GM12878 (cell line): ENCODE measurements at regions not wholly inside any gene's neighbourhood (a gene's known extent, or its start where the extent isn't known, plus 50 kb on each side); places are given as distances from the start of the nearest gene placed in this dataset.

Experiments
- ATAC-seq: fragments of 200-7000 bp; cut with Tn5 transposase; 3 replicates; pipeline ENCODE4 v1.9.1; 2020; ENCODE audit warnings: mild to moderate bottlenecking, moderate library complexity
- BruUV-seq: library from RNA; stranded (reverse); fragments of 400-500 nt; replicated peaks from 2 replicates; lab custom pipeline; 2021; lab: Mats Ljungman, UMichigan
- CTCF ChIA-PET: fragments of 300-600 bp; sonication (Branson Sonifier 250); formaldehyde crosslinking; extraction: SDS; loops from one replicate; lab custom pipeline; 2021; ENCODE audit warnings: inconsistent platforms; lab: Yijun Ruan, JAX
- POLR2A ChIA-PET: fragments of 350-600 bp; formaldehyde crosslinking; extraction: SDS; loops from one replicate; lab custom pipeline; 2021; ENCODE audit warnings: inconsistent platforms; lab: Charles Lee
- RAD21 ChIA-PET: fragments of 300-600 bp; sonication (Branson Sonifier 250); formaldehyde crosslinking; loops from one replicate; lab custom pipeline; 2023; ENCODE audit warnings: antibody characterized with exemption; ENCODE audit not compliant: unreplicated experiment; lab: Charles Lee
- SMC1A ChIA-PET: fragments of 300-600 bp; sonication (Branson Sonifier 250); formaldehyde crosslinking; loops from one replicate; lab custom pipeline; 2023; ENCODE audit not compliant: unreplicated experiment, uncharacterized antibody; lab: Charles Lee
- DNase-seq: peaks from one replicate; pipeline ENCODE4 v3.0.0-alpha.2; 2011; ENCODE audit warnings: low read depth, low spot score
- FAIRE-seq: peaks from 3 replicates; lab custom pipeline; 2011; peaks lifted over from hg19 to GRCh38; lab: Jason Lieb, UNC
- H2AFZ ChIP-seq: 2 replicates; pipeline ENCODE4 v1.6.0; 2011; ENCODE audit warnings: low read depth, low read length, control low read depth; ENCODE audit not compliant: control insufficient read depth
- H3K27ac ChIP-seq: 2 replicates; pipeline ENCODE4 v1.5.1; 2011; ENCODE audit warnings: control low read depth; ENCODE audit not compliant: control insufficient read depth, insufficient read depth
- H3K27me3 ChIP-seq, 2 experiments: replicated peaks in 1 of 2; 2 replicates each; pipeline versions ENCODE4 v1.6.0 to v1.6.1; 2011; ENCODE audit warnings: low read length in 1 of 2; ENCODE audit not compliant: control insufficient read depth in 2 of 2, insufficient read depth in 2 of 2
- H3K36me3 ChIP-seq, 2 experiments: 2 replicates each; pipeline ENCODE4 v1.5.1; 2011; ENCODE audit warnings: low read length in 1 of 2; ENCODE audit not compliant: control insufficient read depth in 2 of 2, insufficient read depth in 2 of 2
- H3K4me1 ChIP-seq: 2 replicates; pipeline ENCODE4 v1.6.1; 2011; ENCODE audit warnings: mild to moderate bottlenecking, low read length, moderate library complexity, mixed read lengths; ENCODE audit not compliant: control insufficient read depth, insufficient read depth
- H3K4me2 ChIP-seq: 2 replicates; pipeline ENCODE4 v1.6.0; 2011; ENCODE audit warnings: control low read depth; ENCODE audit not compliant: control insufficient read depth, insufficient read depth
- H3K4me3 ChIP-seq: fragments of 200-600 bp; sonication (generic); 2 replicates; pipeline ENCODE4 v1.5.1; 2016
- H3K79me2 ChIP-seq: 2 replicates; pipeline ENCODE4 v1.6.0; 2011; ENCODE audit warnings: low read length; ENCODE audit not compliant: control insufficient read depth, insufficient read depth
- H3K9ac ChIP-seq: 2 replicates; pipeline ENCODE4 v1.8.0; 2011; ENCODE audit warnings: low read length, control low read depth, mixed read lengths; ENCODE audit not compliant: control insufficient read depth, insufficient read depth
- H3K9me3 ChIP-seq: replicated peaks from 3 replicates; pipeline ENCODE4 v1.5.1; 2011; ENCODE audit warnings: mild to moderate bottlenecking, low read length; ENCODE audit not compliant: control insufficient read depth, insufficient read depth
- H4K20me1 ChIP-seq: 2 replicates; pipeline ENCODE4 v1.6.0; 2011; ENCODE audit not compliant: control insufficient read depth, insufficient read depth
- EGR1 ChIP-seq, 2 experiments: IDR thresholded peaks; 1 replicate in 1 of 2; 2 replicates in 1 of 2; pipeline ENCODE4 v1.6.1; 2011 to 2012; ENCODE audit warnings: low read depth in 2 of 2, low read length in 2 of 2, borderline replicate concordance in 1 of 2, mild to moderate bottlenecking in 1 of 2, moderate library complexity in 1 of 2
- MTA3 ChIP-seq: IDR thresholded peaks from 2 replicates; pipeline ENCODE4 v1.6.1; 2012; ENCODE audit warnings: low read length, inconsistent platforms, borderline replicate concordance
- MYC ChIP-seq: IDR thresholded peaks from 2 replicates; pipeline ENCODE4 v1.6.1; 2011; ENCODE audit warnings: mild to moderate bottlenecking, low read length, moderate library complexity, inconsistent platforms; ENCODE audit not compliant: insufficient read depth, insufficient replicate concordance, insufficient read length, severe bottlenecking
- PAX5 ChIP-seq: IDR thresholded peaks from 2 replicates; pipeline ENCODE4 v1.6.1; 2011; ENCODE audit warnings: low read depth, low read length, borderline replicate concordance
- POU2F2 ChIP-seq: IDR thresholded peaks from 3 replicates; pipeline ENCODE4 v1.6.1; 2011; ENCODE audit warnings: low read depth, mild to moderate bottlenecking, low read length, borderline replicate concordance
- SMAD5 ChIP-seq: IDR thresholded peaks from 2 replicates; pipeline ENCODE4 v1.6.1; 2016; ENCODE audit warnings: antibody characterized with exemption, low read depth
- STAT3 ChIP-seq: IDR thresholded peaks from 2 replicates; pipeline ENCODE4 v1.6.1; 2011; ENCODE audit warnings: low read depth, low read length, improper control_type of control experiment
- TAF1 ChIP-seq: IDR thresholded peaks from 2 replicates; pipeline ENCODE4 v1.6.1; 2011; ENCODE audit warnings: mild to moderate bottlenecking, low read depth, low read length, borderline replicate concordance
- WGBS: methylation state at CpG from one replicate; pipeline ENCODE4 v1.1.6; 2016; ENCODE audit warnings: low lambda C conversion rate; ENCODE audit not compliant: insufficient replicate concordance, insufficient coverage; ENCODE audit errors: missing lambda C conversion rate; 5-methylcytosine and 5-hydroxymethylcytosine counted together
- in situ Hi-C: fragments of 300-500 bp; cut with MboI; formaldehyde crosslinking; loops from 9 replicates; pipeline ENCODE4 v1.14.3; 2018; ENCODE audit warnings: mixed read lengths
- intact Hi-C: fragments of 100-400 bp; cut with micrococcal nuclease; formaldehyde crosslinking; loops from one replicate; pipeline ENCODE4 v1.14.2; 2022; ENCODE audit not compliant: unreplicated experiment
- TF ChIP-seq, protein P1 (sequence below): fragments of 450-650 bp; IDR thresholded peaks from 2 replicates; pipeline ENCODE4 v1.6.1; 2016; ENCODE audit warnings: mild to moderate bottlenecking
- TF ChIP-seq, protein P2 (sequence below): IDR thresholded peaks from 2 replicates; pipeline ENCODE4 v1.6.1; 2011; ENCODE audit warnings: low read depth, mild to moderate bottlenecking, low read length, moderate library complexity, borderline replicate concordance; ENCODE audit errors: extremely low read depth
- TF ChIP-seq, protein P3 (sequence below): IDR thresholded peaks from 2 replicates; pipeline ENCODE4 v1.6.1; 2011; ENCODE audit warnings: borderline replicate concordance, low read depth, mild to moderate bottlenecking, moderate library complexity, low read length; ENCODE audit not compliant: insufficient read depth, poor library complexity, severe bottlenecking

DNA sequence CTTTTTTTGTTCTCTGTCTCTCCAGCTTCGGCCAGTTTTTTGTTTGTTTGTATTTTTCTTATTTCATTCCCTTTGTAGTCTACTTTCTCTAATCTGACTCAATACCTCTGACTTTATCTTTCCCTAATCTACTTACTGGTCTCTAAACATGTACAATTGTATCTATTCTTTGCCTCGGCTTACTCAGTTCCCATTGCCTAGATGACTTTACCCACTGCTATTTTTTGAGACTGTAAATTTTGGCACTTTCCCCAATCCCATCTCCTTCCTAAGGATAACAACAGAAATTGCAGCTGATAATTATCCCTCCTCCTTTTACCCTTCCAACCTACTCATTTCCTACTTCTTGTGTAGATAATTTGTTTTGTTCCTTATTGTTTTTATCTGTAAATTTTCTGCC lies 511.1 kb downstream of the RPL10L start (continued):
- TF ChIP-seq, protein P1, sequence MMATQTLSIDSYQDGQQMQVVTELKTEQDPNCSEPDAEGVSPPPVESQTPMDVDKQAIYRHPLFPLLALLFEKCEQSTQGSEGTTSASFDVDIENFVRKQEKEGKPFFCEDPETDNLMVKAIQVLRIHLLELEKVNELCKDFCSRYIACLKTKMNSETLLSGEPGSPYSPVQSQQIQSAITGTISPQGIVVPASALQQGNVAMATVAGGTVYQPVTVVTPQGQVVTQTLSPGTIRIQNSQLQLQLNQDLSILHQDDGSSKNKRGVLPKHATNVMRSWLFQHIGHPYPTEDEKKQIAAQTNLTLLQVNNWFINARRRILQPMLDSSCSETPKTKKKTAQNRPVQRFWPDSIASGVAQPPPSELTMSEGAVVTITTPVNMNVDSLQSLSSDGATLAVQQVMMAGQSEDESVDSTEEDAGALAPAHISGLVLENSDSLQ: no peak
- no peak for TF ChIP-seq MYC
- no peak for TF ChIP-seq MTA3
- no peak for TF ChIP-seq EGR1 (IDR thresholded peaks at IDR 0.05; ENCODE audit: borderline replicate concordance in 1 of 2, low read depth in 2 of 2, low read length in 2 of 2)
- TF ChIP-seq, protein P2, sequence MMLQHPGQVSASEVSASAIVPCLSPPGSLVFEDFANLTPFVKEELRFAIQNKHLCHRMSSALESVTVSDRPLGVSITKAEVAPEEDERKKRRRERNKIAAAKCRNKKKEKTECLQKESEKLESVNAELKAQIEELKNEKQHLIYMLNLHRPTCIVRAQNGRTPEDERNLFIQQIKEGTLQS: no peak
- TF ChIP-seq, protein P3, sequence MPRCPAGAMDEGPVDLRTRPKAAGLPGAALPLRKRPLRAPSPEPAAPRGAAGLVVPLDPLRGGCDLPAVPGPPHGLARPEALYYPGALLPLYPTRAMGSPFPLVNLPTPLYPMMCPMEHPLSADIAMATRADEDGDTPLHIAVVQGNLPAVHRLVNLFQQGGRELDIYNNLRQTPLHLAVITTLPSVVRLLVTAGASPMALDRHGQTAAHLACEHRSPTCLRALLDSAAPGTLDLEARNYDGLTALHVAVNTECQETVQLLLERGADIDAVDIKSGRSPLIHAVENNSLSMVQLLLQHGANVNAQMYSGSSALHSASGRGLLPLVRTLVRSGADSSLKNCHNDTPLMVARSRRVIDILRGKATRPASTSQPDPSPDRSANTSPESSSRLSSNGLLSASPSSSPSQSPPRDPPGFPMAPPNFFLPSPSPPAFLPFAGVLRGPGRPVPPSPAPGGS: no peak
- TF ChIP-seq TAF1: no peak

DNA sequence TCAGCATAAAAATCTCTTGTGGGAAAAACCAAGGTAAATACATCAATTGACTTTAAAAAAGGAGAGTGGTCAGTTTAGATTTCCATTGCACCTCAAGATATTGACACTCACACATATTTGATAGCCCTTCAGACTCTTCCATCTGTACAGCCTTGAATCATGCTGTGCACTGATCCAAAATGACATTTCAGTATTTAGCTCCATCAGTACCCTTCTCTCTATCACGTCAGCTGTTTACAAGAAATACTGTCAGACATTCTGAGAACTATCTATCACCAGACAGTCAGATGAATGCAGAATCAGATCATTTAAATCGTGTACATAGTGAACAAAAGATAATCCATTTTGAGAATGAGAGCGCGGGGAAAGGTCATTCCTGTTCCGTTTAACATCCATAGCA lies 511.9 kb downstream of the RPL10L start:
- H3K9me3 ChIP-seq: no peaks in the 10 kb centered on the region
- no peak overlapping the region for H3K27ac ChIP-seq
- TF ChIP-seq PAX5: no peak
- no peak for TF ChIP-seq STAT3
- TF ChIP-seq SMAD5: no peak
- TF ChIP-seq POU2F2: no peak
- ChIA-PET SMC1A (no interaction called here), CTCF (no interaction called here), POLR2A (no interaction called here), RAD21 (no interaction called here)
- FAIRE-seq (no peak), DNase-seq (no peak), ATAC-seq (no peak)
- no peak overlapping the region for H3K9ac ChIP-seq
- no TSS peak for BruUV-seq
- no peaks in the 10 kb centered on the region for H4K20me1 ChIP-seq
- no peak overlapping the region for H3K4me3 ChIP-seq
- no peaks in the 10 kb centered on the region for H3K4me1 ChIP-seq
- 49% methylated on average over 5 of the region's 5 CpGs for WGBS
- no peaks in the 10 kb centered on the region for H3K79me2 ChIP-seq
- intact Hi-C loops (no loop called here), in situ Hi-C loops (no loop called here)
- no peak overlapping the region for H2AFZ ChIP-seq
- H3K36me3 ChIP-seq: no peaks in the 10 kb centered on the region
- H3K27me3 ChIP-seq: no peaks in the 10 kb centered on the region
- no peak overlapping the region for H3K4me2 ChIP-seq
